ENCODE measurements at regions not wholly inside any gene's neighbourhood (a gene's known extent, or its start where the extent isn't known, plus 50 kb on each side); places are given as distances from the start of the nearest gene placed in this dataset.

DNA sequence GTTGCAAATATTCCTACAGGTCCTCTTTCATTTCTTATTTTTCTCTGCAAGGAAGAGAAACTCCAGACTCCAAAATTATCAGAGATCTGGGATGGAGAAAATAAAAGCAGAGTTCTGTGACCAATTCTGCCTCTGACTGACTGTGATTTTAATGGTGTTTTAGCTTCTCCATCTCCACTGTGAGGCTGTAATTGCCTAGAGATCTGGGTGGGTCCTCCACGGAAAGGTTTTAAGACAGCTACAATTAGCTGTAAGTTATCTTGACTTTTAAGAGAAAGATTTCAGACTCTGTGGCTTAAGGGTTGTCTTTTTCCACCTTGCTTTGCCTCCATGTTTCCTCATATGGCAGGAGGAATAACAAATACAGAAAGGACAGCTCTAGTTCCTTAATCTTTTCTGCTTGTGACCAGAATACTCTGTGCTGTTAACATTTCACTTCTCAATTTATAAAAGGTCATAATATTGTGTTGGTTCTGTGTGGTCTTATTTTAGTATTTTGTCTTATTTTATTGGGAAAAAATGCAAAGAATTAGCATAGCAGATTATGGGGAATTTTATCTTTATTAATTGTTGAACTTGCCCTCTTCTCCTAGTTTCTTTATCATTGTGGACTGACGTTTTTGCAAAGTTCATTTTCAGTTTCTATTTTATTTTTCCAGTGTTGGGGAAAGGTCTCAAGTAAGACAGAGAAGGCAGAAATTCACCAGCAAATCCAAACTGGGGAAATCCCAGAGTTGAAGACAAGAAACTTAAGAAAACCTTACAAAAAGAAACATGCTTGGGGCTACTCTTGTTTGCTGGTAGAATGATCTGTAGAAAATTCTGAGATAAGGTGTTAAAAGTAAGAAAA is 157.9 kb downstream of the RAP2B start:
- Histone ChIP-seq H3K4me3 (ENCODE audit: low read depth in 1 of 2, low read length in 2 of 2) (peak overlapping the region in 1 of 2 donors; percentile 9), H3K36me3 (ENCODE audit: control insufficient read depth in 1 of 2, insufficient read depth in 2 of 2, low read length in 2 of 2) (no peaks in the 10 kb centered on the region), H3K9me3 (ENCODE audit: control insufficient read depth in 1 of 2, low read length in 2 of 2) (no peaks in the 10 kb centered on the region), H3K4me1 (ENCODE audit: control insufficient read depth in 1 of 2, insufficient read depth in 2 of 2, low read length in 2 of 2) (no peaks in the 10 kb centered on the region), H3K27me3 (ENCODE audit: low read depth, low read length) (no peaks in the 10 kb centered on the region), H3K27ac (ENCODE audit: low read length) (peak overlapping the region; percentile 13)

- no peak overlapping the region for H3K4me3 ChIP-seq (ENCODE audit: low read depth in 1 of 2, low read length in 2 of 2)
- H3K9me3 ChIP-seq (ENCODE audit: control insufficient read depth in 1 of 2, low read length in 2 of 2), result no peaks in the 10 kb centered on the region
- H3K4me1 ChIP-seq (ENCODE audit: control insufficient read depth in 1 of 2, insufficient read depth in 2 of 2, low read length in 2 of 2), result no peaks in the 10 kb centered on the region
- H3K27ac ChIP-seq (ENCODE audit: low read length), result no peak overlapping the region
- H3K27me3 ChIP-seq (ENCODE audit: low read depth, low read length), result no peaks in the 10 kb centered on the region
- no peaks in the 10 kb centered on the region for H3K36me3 ChIP-seq (ENCODE audit: control insufficient read depth in 1 of 2, insufficient read depth in 2 of 2, low read length in 2 of 2)
Measured at GRCh38 chr3:153320585-153321128, 158.6 kb downstream of the RAP2B start.

DNA sequence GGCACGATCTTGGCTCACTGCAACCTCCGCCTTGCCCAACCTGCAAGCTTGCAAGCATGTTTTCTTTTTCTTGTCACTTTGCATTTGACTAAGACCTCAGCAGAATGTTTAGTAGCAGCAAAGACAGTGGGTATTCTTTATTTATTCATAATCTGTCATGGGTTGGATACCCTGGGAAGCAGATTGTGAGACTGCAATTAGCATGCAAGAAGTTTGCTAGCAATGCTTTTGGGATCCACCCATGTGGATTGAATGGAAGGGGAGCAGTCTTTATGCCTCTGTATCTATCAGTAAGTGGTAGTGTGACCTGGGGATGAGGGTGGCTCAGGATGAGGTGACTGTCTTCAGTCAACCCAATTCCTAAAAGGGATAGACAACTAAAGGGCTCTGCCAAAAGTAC is 166.7 kb downstream of the RAP2B start:
- H3K27me3 ChIP-seq (ENCODE audit: low read depth, low read length), result no peaks in the 10 kb centered on the region
- H3K36me3 ChIP-seq (ENCODE audit: control insufficient read depth in 1 of 2, insufficient read depth in 2 of 2, low read length in 2 of 2), result no peaks in the 10 kb centered on the region
- no peaks in the 10 kb centered on the region for H3K9me3 ChIP-seq (ENCODE audit: control insufficient read depth in 1 of 2, low read length in 2 of 2)
- H3K4me3 ChIP-seq (ENCODE audit: low read depth in 1 of 2, low read length in 2 of 2), result no peak overlapping the region
- no peak overlapping the region for H3K27ac ChIP-seq (ENCODE audit: low read length)
- H3K4me1 ChIP-seq (ENCODE audit: control insufficient read depth in 1 of 2, insufficient read depth in 2 of 2, low read length in 2 of 2), result no peaks in the 10 kb centered on the region

GRCh38 chr3:153330901-153331300 is 168.9 kb downstream of the RAP2B start:
- no peaks in the 10 kb centered on the region for H3K27me3 ChIP-seq (ENCODE audit: low read depth, low read length)
- H3K4me3 ChIP-seq (ENCODE audit: low read depth in 1 of 2, low read length in 2 of 2), result no peak overlapping the region
- no peaks in the 10 kb centered on the region for H3K36me3 ChIP-seq (ENCODE audit: control insufficient read depth in 1 of 2, insufficient read depth in 2 of 2, low read length in 2 of 2)
- no peaks in the 10 kb centered on the region for H3K9me3 ChIP-seq (ENCODE audit: control insufficient read depth in 1 of 2, low read length in 2 of 2)
- H3K27ac ChIP-seq (ENCODE audit: low read length), result no peak overlapping the region
- no peaks in the 10 kb centered on the region for H3K4me1 ChIP-seq (ENCODE audit: control insufficient read depth in 1 of 2, insufficient read depth in 2 of 2, low read length in 2 of 2)

- H3K4me3 ChIP-seq (ENCODE audit: low read depth in 1 of 2, low read length in 2 of 2), result no peak overlapping the region
- H3K27ac ChIP-seq (ENCODE audit: low read length), result no peak overlapping the region
- H3K4me1 ChIP-seq (ENCODE audit: control insufficient read depth in 1 of 2, insufficient read depth in 2 of 2, low read length in 2 of 2), result no peaks in the 10 kb centered on the region
- H3K27me3 ChIP-seq (ENCODE audit: low read depth, low read length), result no peaks in the 10 kb centered on the region
- H3K9me3 ChIP-seq (ENCODE audit: control insufficient read depth in 1 of 2, low read length in 2 of 2), result no peaks in the 10 kb centered on the region
- no peaks in the 10 kb centered on the region for H3K36me3 ChIP-seq (ENCODE audit: control insufficient read depth in 1 of 2, insufficient read depth in 2 of 2, low read length in 2 of 2)
Measured at GRCh38 chr3:153331676-153332075, 169.7 kb downstream of the RAP2B start.

DNA sequence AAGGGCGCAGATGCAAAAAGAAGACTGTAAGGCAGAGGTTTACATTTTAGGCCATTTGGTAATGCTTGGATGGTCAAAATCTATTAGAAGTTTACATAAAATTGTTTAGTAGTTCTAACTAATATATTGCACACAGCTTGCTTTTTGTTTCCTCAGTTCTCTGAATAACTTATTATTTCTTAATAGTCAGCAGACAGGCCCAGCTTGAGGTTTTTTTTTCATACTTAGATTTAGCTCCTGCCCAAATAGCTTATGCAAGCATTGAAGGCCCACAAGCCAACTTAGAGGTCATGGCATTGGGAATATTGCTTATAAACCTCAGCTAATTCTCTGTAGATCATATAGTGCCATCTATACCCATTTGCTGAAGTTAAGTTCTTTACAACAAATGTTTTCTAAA is 172.5 kb downstream of the RAP2B start:
- Histone ChIP-seq H3K9me3 (ENCODE audit: control insufficient read depth in 1 of 2, low read length in 2 of 2) (no peaks in the 10 kb centered on the region), H3K27ac (ENCODE audit: low read length) (no peak overlapping the region), H3K4me3 (ENCODE audit: low read depth in 1 of 2, low read length in 2 of 2) (no peak overlapping the region), H3K27me3 (ENCODE audit: low read depth, low read length) (no peaks in the 10 kb centered on the region), H3K4me1 (ENCODE audit: control insufficient read depth in 1 of 2, insufficient read depth in 2 of 2, low read length in 2 of 2) (no peaks in the 10 kb centered on the region), H3K36me3 (ENCODE audit: control insufficient read depth in 1 of 2, insufficient read depth in 2 of 2, low read length in 2 of 2) (no peaks in the 10 kb centered on the region)

DNA sequence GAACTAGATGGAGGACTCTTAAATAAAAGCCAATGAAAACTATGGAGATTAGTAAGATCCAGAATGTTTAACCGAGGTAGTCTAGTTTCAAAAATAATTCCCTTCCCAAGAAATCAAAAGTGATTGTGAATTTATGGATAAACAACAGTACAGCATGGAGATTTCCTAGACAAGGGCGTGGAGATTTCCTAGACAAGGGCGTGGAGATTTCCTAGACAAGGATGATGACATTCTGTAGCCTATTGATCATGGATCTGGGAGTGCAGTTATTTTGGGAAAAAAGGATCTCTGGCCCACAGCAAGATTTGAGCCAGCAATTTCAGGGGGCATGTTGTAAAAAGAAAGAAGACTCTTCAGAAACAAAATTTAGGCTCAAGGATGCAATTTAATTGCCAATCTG is 175.3 kb downstream of the RAP2B start:
- H3K4me1 ChIP-seq (ENCODE audit: control insufficient read depth in 1 of 2, insufficient read depth in 2 of 2, low read length in 2 of 2), result no peaks in the 10 kb centered on the region
- H3K9me3 ChIP-seq (ENCODE audit: control insufficient read depth in 1 of 2, low read length in 2 of 2), result no peaks in the 10 kb centered on the region
- no peaks in the 10 kb centered on the region for H3K27me3 ChIP-seq (ENCODE audit: low read depth, low read length)
- no peaks in the 10 kb centered on the region for H3K36me3 ChIP-seq (ENCODE audit: control insufficient read depth in 1 of 2, insufficient read depth in 2 of 2, low read length in 2 of 2)
- no peak overlapping the region for H3K4me3 ChIP-seq (ENCODE audit: low read depth in 1 of 2, low read length in 2 of 2)
- H3K27ac ChIP-seq (ENCODE audit: low read length), result no peak overlapping the region

GRCh38 chr3:153338487-153338886 is 176.5 kb downstream of the RAP2B start:
- Histone ChIP-seq H3K27me3 (ENCODE audit: low read depth, low read length) (no peaks in the 10 kb centered on the region), H3K4me3 (ENCODE audit: low read depth in 1 of 2, low read length in 2 of 2) (no peak overlapping the region), H3K9me3 (ENCODE audit: control insufficient read depth in 1 of 2, low read length in 2 of 2) (no peaks in the 10 kb centered on the region), H3K36me3 (ENCODE audit: control insufficient read depth in 1 of 2, insufficient read depth in 2 of 2, low read length in 2 of 2) (no peaks in the 10 kb centered on the region), H3K4me1 (ENCODE audit: control insufficient read depth in 1 of 2, insufficient read depth in 2 of 2, low read length in 2 of 2) (no peaks in the 10 kb centered on the region), H3K27ac (ENCODE audit: low read length) (no peak overlapping the region)

DNA sequence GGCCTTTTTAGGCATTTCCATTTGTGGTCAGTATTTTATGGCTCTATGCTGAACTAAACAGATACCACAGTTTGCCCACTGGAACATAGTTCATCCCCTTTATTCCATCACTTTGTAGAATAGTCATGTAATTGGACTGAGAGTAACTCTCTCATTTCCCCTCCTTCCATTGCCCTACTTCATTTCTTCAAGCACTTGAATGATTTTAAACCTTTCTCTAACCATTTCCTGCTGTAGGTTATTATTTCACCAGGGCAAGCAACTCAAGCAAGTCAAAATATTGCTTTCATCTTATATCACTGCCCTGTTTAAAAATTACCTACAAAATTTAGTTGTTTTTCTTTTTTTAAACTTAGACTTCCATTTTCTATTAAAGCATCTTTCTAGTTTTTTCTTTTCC is 177.0 kb downstream of the RAP2B start:
- H3K4me1 ChIP-seq (ENCODE audit: control insufficient read depth in 1 of 2, insufficient read depth in 2 of 2, low read length in 2 of 2), result no peaks in the 10 kb centered on the region
- H3K4me3 ChIP-seq (ENCODE audit: low read depth in 1 of 2, low read length in 2 of 2), result no peak overlapping the region
- no peaks in the 10 kb centered on the region for H3K36me3 ChIP-seq (ENCODE audit: control insufficient read depth in 1 of 2, insufficient read depth in 2 of 2, low read length in 2 of 2)
- H3K27me3 ChIP-seq (ENCODE audit: low read depth, low read length), result no peaks in the 10 kb centered on the region
- no peak overlapping the region for H3K27ac ChIP-seq (ENCODE audit: low read length)
- H3K9me3 ChIP-seq (ENCODE audit: control insufficient read depth in 1 of 2, low read length in 2 of 2), result no peaks in the 10 kb centered on the region

GRCh38 chr3:153343988-153344782 is 182.2 kb downstream of the RAP2B start:
- Histone ChIP-seq H3K27me3 (ENCODE audit: low read depth, low read length) (no peaks in the 10 kb centered on the region), H3K9me3 (ENCODE audit: control insufficient read depth in 1 of 2, low read length in 2 of 2) (peaks cover 0 to 5% of the 10 kb centered on the region in 2 donors), H3K4me3 (ENCODE audit: low read depth in 1 of 2, low read length in 2 of 2) (no peak overlapping the region), H3K36me3 (ENCODE audit: control insufficient read depth in 1 of 2, insufficient read depth in 2 of 2, low read length in 2 of 2) (no peaks in the 10 kb centered on the region), H3K27ac (ENCODE audit: low read length) (no peak overlapping the region), H3K4me1 (ENCODE audit: control insufficient read depth in 1 of 2, insufficient read depth in 2 of 2, low read length in 2 of 2) (no peaks in the 10 kb centered on the region)

GRCh38 chr3:153348457-153349107 is 186.6 kb downstream of the RAP2B start:
- no peak overlapping the region for H3K4me3 ChIP-seq (ENCODE audit: low read depth in 1 of 2, low read length in 2 of 2)
- peaks cover 0 to 5% of the 10 kb centered on the region in 2 donors for H3K9me3 ChIP-seq (ENCODE audit: control insufficient read depth in 1 of 2, low read length in 2 of 2)
- no peaks in the 10 kb centered on the region for H3K36me3 ChIP-seq (ENCODE audit: control insufficient read depth in 1 of 2, insufficient read depth in 2 of 2, low read length in 2 of 2)
- no peaks in the 10 kb centered on the region for H3K27me3 ChIP-seq (ENCODE audit: low read depth, low read length)
- no peak overlapping the region for H3K27ac ChIP-seq (ENCODE audit: low read length)
- H3K4me1 ChIP-seq (ENCODE audit: control insufficient read depth in 1 of 2, insufficient read depth in 2 of 2, low read length in 2 of 2), result no peaks in the 10 kb centered on the region

Data from muscle layer of duodenum (tissue), 2 donors.